H1 (cell line): ENCODE measurements at regions not wholly inside any gene's neighbourhood (a gene's known extent, or its start where the extent isn't known, plus 50 kb on each side); places are given as distances from the start of the nearest gene placed in this dataset.

Experiments
- CTCF ChIA-PET: fragments of 300-600 bp; sonication (Branson Sonifier 250); formaldehyde crosslinking; loops from one replicate; lab custom pipeline; 2021; ENCODE audit not compliant: partially characterized antibody; lab: Charles Lee
- POLR2A ChIA-PET: fragments of 300-600 bp; sonication (Branson Sonifier 250); formaldehyde crosslinking; loops from one replicate; lab custom pipeline; 2021; ENCODE audit warnings: inconsistent platforms; ENCODE audit not compliant: partially characterized antibody; lab: Charles Lee
- DNase-seq, 2 experiments: peaks; one replicate each; pipeline versions ENCODE4 v3.0.0 to v3.0.0-alpha.2; 2010 to 2022; ENCODE audit warnings: low spot score in 2 of 2, low read depth in 1 of 2, mixed read lengths in 1 of 2
- FAIRE-seq: peaks from 2 replicates; lab custom pipeline; 2011; peaks lifted over from hg19 to GRCh38; lab: Jason Lieb, UNC
- H2AFZ ChIP-seq: 2 replicates; pipeline ENCODE4 v1.8.1; 2012; ENCODE audit warnings: low read length, inconsistent platforms
- H2AK5ac ChIP-seq: 2 replicates; pipeline ENCODE4 v1.6.1; 2013; ENCODE audit warnings: low read depth, low read length
- H2BK120ac ChIP-seq: replicated peaks from 2 replicates; pipeline ENCODE3; 2013; ENCODE audit warnings: low read depth, low read length, inconsistent platforms
- H2BK12ac ChIP-seq: 2 replicates; pipeline ENCODE4 v1.6.1; 2013; ENCODE audit warnings: low read depth, low read length
- H2BK15ac ChIP-seq: 2 replicates; pipeline ENCODE4 v1.6.1; 2013; ENCODE audit warnings: low read length
- H2BK20ac ChIP-seq: 2 replicates; pipeline ENCODE4 v1.6.1; 2013; ENCODE audit warnings: low read length
- H2BK5ac ChIP-seq: 2 replicates; pipeline ENCODE4 v1.6.1; 2013; ENCODE audit warnings: low read depth, low read length
- H3K14ac ChIP-seq: 2 replicates; pipeline ENCODE4 v1.6.1; 2013; ENCODE audit warnings: inconsistent platforms; ENCODE audit not compliant: insufficient read length
- H3K18ac ChIP-seq: 2 replicates; pipeline ENCODE4 v1.6.1; 2013; ENCODE audit warnings: low read length; ENCODE audit errors: extremely low read depth
- H3K23ac ChIP-seq: 2 replicates; pipeline ENCODE4 v1.6.1; 2013; ENCODE audit warnings: inconsistent platforms; ENCODE audit not compliant: insufficient read length
- H3K23me2 ChIP-seq: 2 replicates; pipeline ENCODE4 v1.6.1; 2013; ENCODE audit warnings: low read depth, low read length
- H3K27ac ChIP-seq: 2 replicates; pipeline ENCODE4 v1.6.1; 2011; ENCODE audit warnings: low read depth, low read length, inconsistent platforms
- H3K27me3 ChIP-seq, 4 experiments: replicated peaks in 1 of 4; 1 replicate in 1 of 4; 2 replicates in 3 of 4; pipeline versions ENCODE4 v1.6.1 to v1.8.1; 2011 to 2013; ENCODE audit warnings: low read length in 3 of 4, mild to moderate bottlenecking in 3 of 4, inconsistent platforms in 2 of 4, mixed read lengths in 2 of 4, moderate library complexity in 1 of 4; ENCODE audit not compliant: control insufficient read depth in 3 of 4, insufficient read depth in 3 of 4; ENCODE audit errors: extremely low read depth in 1 of 4
- H3K36me3 ChIP-seq, 4 experiments: 2 replicates each; pipeline versions ENCODE4 v1.6.1 to v1.8.1; 2011 to 2013; ENCODE audit warnings: mild to moderate bottlenecking in 4 of 4, low read length in 3 of 4, moderate library complexity in 2 of 4, control low read depth in 1 of 4, inconsistent platforms in 1 of 4; ENCODE audit not compliant: insufficient read depth in 4 of 4, control insufficient read depth in 2 of 4
- H3K4ac ChIP-seq: replicated peaks from 2 replicates; pipeline ENCODE3; 2013; ENCODE audit warnings: low read length, low read depth, mixed read lengths, inconsistent platforms; ENCODE audit not compliant: insufficient read length
- H3K4me1 ChIP-seq, 4 experiments: replicated peaks in 1 of 4; 1 replicate in 1 of 4; 2 replicates in 3 of 4; pipeline versions ENCODE4 v1.6.1 to v1.8.1; 2011 to 2013; ENCODE audit warnings: low read length in 3 of 4, inconsistent platforms in 2 of 4, mixed read lengths in 1 of 4; ENCODE audit not compliant: insufficient read depth in 4 of 4, control insufficient read depth in 3 of 4
- H3K4me2 ChIP-seq, 2 experiments: 2 replicates each; pipeline versions ENCODE4 v1.6.1 to v1.8.1; 2011 to 2013; ENCODE audit warnings: low read depth in 2 of 2, low read length in 2 of 2, control low read depth in 1 of 2, inconsistent platforms in 1 of 2, mild to moderate bottlenecking in 1 of 2; ENCODE audit not compliant: insufficient read depth in 1 of 2
- H3K4me3 ChIP-seq, 4 experiments: fragments of 200-600, 300-600 bp in 1 of 4; sonication (generic), shearing (Covaris generic), sonication (Bioruptor Twin) in 1 of 4; 2 replicates each; pipeline versions ENCODE4 v1.5.1 to v1.8.1; 2011 to 2016; ENCODE audit warnings: low read length in 4 of 4, low read depth in 3 of 4, control low read depth in 2 of 4, inconsistent platforms in 2 of 4, mild to moderate bottlenecking in 2 of 4, mixed read lengths in 1 of 4, moderate library complexity in 1 of 4; ENCODE audit not compliant: insufficient read depth in 2 of 4; ENCODE audit errors: extremely low read depth in 1 of 4
- H3K56ac ChIP-seq: replicated peaks from 2 replicates; pipeline ENCODE3; 2013; ENCODE audit warnings: low read depth, mild to moderate bottlenecking, mixed read lengths, low read length, inconsistent platforms; ENCODE audit not compliant: insufficient read length
- H3K79me1 ChIP-seq: 2 replicates; pipeline ENCODE4 v1.6.1; 2013; ENCODE audit warnings: low read depth, low read length, control low read depth
- H3K79me2 ChIP-seq, 2 experiments: 2 replicates each; pipeline versions ENCODE4 v1.6.1 to v1.8.1; 2012 to 2013; ENCODE audit warnings: low read length in 2 of 2, mild to moderate bottlenecking in 2 of 2, inconsistent platforms in 1 of 2; ENCODE audit not compliant: insufficient read depth in 2 of 2, control insufficient read depth in 1 of 2
- H3K9ac ChIP-seq, 4 experiments: replicated peaks in 1 of 4; 1 replicate in 1 of 4; 2 replicates in 3 of 4; pipeline versions ENCODE4 v1.6.1 to v1.8.1; 2011 to 2013; ENCODE audit warnings: low read depth in 3 of 4, low read length in 3 of 4, control low read depth in 2 of 4, mild to moderate bottlenecking in 2 of 4, moderate library complexity in 2 of 4, inconsistent platforms in 1 of 4; ENCODE audit errors: extremely low read depth in 1 of 4
- H3K9me3 ChIP-seq, 2 experiments: 2 replicates each; pipeline versions ENCODE4 v1.6.1 to v1.8.1; 2012 to 2013; ENCODE audit warnings: mild to moderate bottlenecking in 2 of 2, moderate library complexity in 2 of 2, control low read depth in 1 of 2, inconsistent platforms in 1 of 2, low read depth in 1 of 2, low read length in 1 of 2, mixed read lengths in 1 of 2; ENCODE audit not compliant: insufficient read depth in 2 of 2
- H4K20me1 ChIP-seq, 2 experiments: replicated peaks in 1 of 2; 2 replicates each; pipeline versions ENCODE3 to v1.8.1; 2011 to 2013; ENCODE audit warnings: inconsistent platforms in 2 of 2, low read length in 2 of 2, mild to moderate bottlenecking in 1 of 2; ENCODE audit not compliant: insufficient read depth in 2 of 2, control insufficient read depth in 1 of 2
- H4K5ac ChIP-seq: 2 replicates; pipeline ENCODE4 v1.6.1; 2013; ENCODE audit warnings: low read length, low read depth, mixed read lengths, inconsistent platforms; ENCODE audit not compliant: insufficient read length
- H4K8ac ChIP-seq: 2 replicates; pipeline ENCODE4 v1.8.0; 2013; ENCODE audit warnings: mild to moderate bottlenecking, moderate library complexity, low read length, inconsistent platforms; ENCODE audit not compliant: insufficient read depth; ENCODE audit errors: extremely low read depth
- H4K91ac ChIP-seq: replicated peaks from 2 replicates; pipeline ENCODE3; 2013; ENCODE audit warnings: low read length, mixed read lengths, inconsistent platforms; ENCODE audit not compliant: insufficient read length
- CBX8 ChIP-seq: fragments of 300-800, 300-1000 bp; sonication (generic); IDR thresholded peaks from 2 replicates; pipeline ENCODE4 v1.7.1; 2016; ENCODE audit warnings: low read depth, low read length, borderline replicate concordance
- CHD1 ChIP-seq: IDR thresholded peaks from 2 replicates; pipeline ENCODE4 v1.6.1; 2012; ENCODE audit warnings: low read depth, low read length, improper control_type of control experiment
- KDM5A ChIP-seq: fragments of 200-600 bp; IDR thresholded peaks from 2 replicates; pipeline ENCODE4 v1.7.1; 2012; ENCODE audit warnings: mild to moderate bottlenecking, low read length, inconsistent platforms, mixed read lengths
- NANOG ChIP-seq: IDR thresholded peaks from 2 replicates; pipeline ENCODE4 v1.6.1; 2011; ENCODE audit warnings: low read length, low read depth, mild to moderate bottlenecking, inconsistent platforms; ENCODE audit not compliant: insufficient read depth, poor library complexity, severe bottlenecking
- RAD21 ChIP-seq, 2 experiments: IDR thresholded peaks in 1 of 2; conservative IDR thresholded peaks in 1 of 2; 2 replicates each; pipeline ENCODE4 v1.6.1; 2011; ENCODE audit warnings: low read depth in 2 of 2, low read length in 2 of 2, improper control_type of control experiment in 1 of 2, inconsistent platforms in 1 of 2, mild to moderate bottlenecking in 1 of 2, moderate library complexity in 1 of 2
- RNF2 ChIP-seq: fragments of 200-900, 300-1000 bp; sonication (generic); IDR thresholded peaks from 2 replicates; pipeline ENCODE4 v1.7.1; 2016; ENCODE audit warnings: borderline replicate concordance, low read depth, mild to moderate bottlenecking, antibody characterized with exemption, low read length; ENCODE audit not compliant: poor library complexity, severe bottlenecking; ENCODE audit errors: missing control alignments
- SIX5 ChIP-seq: IDR thresholded peaks from 2 replicates; pipeline ENCODE4 v1.6.1; 2011; ENCODE audit warnings: mild to moderate bottlenecking, low read depth, low read length
- SP1 ChIP-seq: IDR thresholded peaks from 2 replicates; pipeline ENCODE4 v1.6.1; 2011; ENCODE audit warnings: low read depth, low read length
- SP4 ChIP-seq: IDR thresholded peaks from 2 replicates; pipeline ENCODE4 v1.6.1; 2012; ENCODE audit warnings: low read length, inconsistent platforms
- SUZ12 ChIP-seq: fragments of 200-600 bp; sonication (generic); IDR thresholded peaks from 2 replicates; pipeline ENCODE4 v1.6.1; 2012; ENCODE audit warnings: mild to moderate bottlenecking, inconsistent platforms, low read length, moderate library complexity, mixed read lengths
- TAF1 ChIP-seq: IDR thresholded peaks from 2 replicates; pipeline ENCODE4 v1.6.1; 2011; ENCODE audit warnings: mild to moderate bottlenecking, low read depth, low read length
- TCF12 ChIP-seq: IDR thresholded peaks from 2 replicates; pipeline ENCODE4 v1.6.1; 2011; ENCODE audit warnings: low read depth, mild to moderate bottlenecking, low read length
- WGBS, 2 experiments: shearing (Covaris generic) in 1 of 2; methylation state at CpG; one replicate each; pipeline versions ENCODE4 v1.1.6 to v1.1.7; 2013 to 2015; ENCODE audit warnings: low lambda C conversion rate in 2 of 2, mixed read lengths in 2 of 2, inconsistent platforms in 1 of 2, low coverage in 1 of 2, missing lambda C conversion rate in 1 of 2; ENCODE audit not compliant: insufficient replicate concordance in 2 of 2, insufficient coverage in 1 of 2, insufficient read length in 1 of 2; ENCODE audit errors: extremely low coverage in 1 of 2, missing lambda C conversion rate in 1 of 2; 5-methylcytosine and 5-hydroxymethylcytosine counted together

DNA sequence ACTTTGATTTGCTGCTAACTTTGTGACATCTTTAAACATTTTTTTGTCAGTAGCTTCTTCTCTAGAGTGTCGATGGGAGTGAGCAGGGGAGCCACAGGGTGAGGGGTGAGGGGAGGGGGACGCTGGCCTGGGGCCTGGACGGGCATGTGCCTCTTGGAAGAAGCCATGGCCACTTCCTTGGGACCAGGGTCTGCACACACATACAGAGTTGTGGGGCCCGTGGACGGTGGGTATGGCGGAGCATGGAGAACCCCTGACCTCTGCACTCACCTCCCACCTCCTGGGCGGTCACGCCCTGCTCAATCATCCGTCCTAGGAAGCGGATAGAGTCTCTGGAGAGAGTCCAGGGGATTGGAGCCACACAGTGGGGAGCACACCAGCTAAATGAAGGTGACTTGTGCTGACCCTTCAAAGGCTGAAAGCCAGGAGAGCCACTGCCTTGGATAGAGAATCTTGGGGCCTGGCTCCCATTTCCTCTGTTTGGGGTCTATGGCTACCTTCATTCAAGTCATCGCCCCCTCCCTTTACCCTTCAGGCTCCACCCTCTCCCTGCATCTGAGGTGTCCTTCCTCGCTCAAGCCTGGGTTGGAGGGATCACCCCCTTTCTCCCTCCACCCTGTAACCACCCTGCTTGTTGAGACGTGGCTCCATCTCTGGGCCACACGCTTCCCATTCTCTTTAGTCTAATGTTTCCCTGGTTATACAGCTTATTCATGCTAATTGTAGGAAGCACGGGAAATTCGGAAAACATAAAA lies 63.9 kb upstream of the HAAO start:
- no peak overlapping the region for H4K8ac ChIP-seq
- H3K4me2 ChIP-seq = no peak overlapping the region
- no peak overlapping the region for H2BK12ac ChIP-seq
- FAIRE-seq (no peak), DNase-seq (no peak)
- no peaks in the 10 kb centered on the region; a peak in 1 of 7 replicates for H3K4me1 ChIP-seq
- no peak overlapping the region for H2BK15ac ChIP-seq
- no peak overlapping the region for H2AK5ac ChIP-seq
- H2BK20ac ChIP-seq = no peak overlapping the region
- H2AFZ ChIP-seq = no peak overlapping the region
- H3K79me2 ChIP-seq = no peaks in the 10 kb centered on the region
- POLR2A ChIA-PET = no interaction called here
- H4K20me1 ChIP-seq = no peaks in the 10 kb centered on the region
- no peak overlapping the region for H2BK120ac ChIP-seq
- H3K18ac ChIP-seq = no peak overlapping the region
- no peak overlapping the region for H3K4ac ChIP-seq
- no peak overlapping the region for H4K5ac ChIP-seq
- no peaks in the 10 kb centered on the region for H3K9me3 ChIP-seq
- no peaks in the 10 kb centered on the region for H3K27me3 ChIP-seq
- H3K23ac ChIP-seq = no peak overlapping the region
- no peak overlapping the region for H3K4me3 ChIP-seq
- WGBS, 2 experiments = 84% methylated on average over 16 of the region's 16 CpGs; no CpG with 5 or more reads in 1 of the 2 experiments
- H3K56ac ChIP-seq = no peak overlapping the region
- CTCF ChIA-PET = interaction anchor here (0.5 to 6.9 kb wide), 15 partner anchors 8 to 373 kb away, joined by 3 to 119 read pairs (median 8); no protein-coding TSS in a partner anchor
- no peak overlapping the region for H4K91ac ChIP-seq
- no peaks in the 10 kb centered on the region for H3K79me1 ChIP-seq
- no peak overlapping the region for H2BK5ac ChIP-seq
- H3K23me2 ChIP-seq = no peaks in the 10 kb centered on the region
- no peak overlapping the region for H3K9ac ChIP-seq
- no peaks in the 10 kb centered on the region for H3K36me3 ChIP-seq
- no peak overlapping the region for H3K14ac ChIP-seq
- no peak overlapping the region for H3K27ac ChIP-seq
- TF ChIP-seq RAD21 (IDR thresholded peaks at IDR 0.05 in 1 of 2, conservative IDR thresholded peaks at IDR 0.05 in 1 of 2; ENCODE audit: low read depth in 2 of 2, low read length in 2 of 2) (no peak), KDM5A (no peak), SIX5 (no peak), CHD1 (no peak), TAF1 (no peak), SP1 (no peak), CBX8 (no peak), SUZ12 (no peak), RNF2 (no peak), TCF12 (no peak), NANOG (no peak), SP4 (no peak)
